MCF 10A (cell line): ENCODE measurements at regions not wholly inside any gene's neighbourhood (a gene's known extent, or its start where the extent isn't known, plus 50 kb on each side); places are given as distances from the start of the nearest gene placed in this dataset.

ENCODE experiments used
- BruUV-seq: library from RNA; stranded (reverse); fragments of 400-500 nt; replicated peaks from 2 replicates; lab custom pipeline; 2021; lab: Mats Ljungman, UMichigan
- CTCF ChIA-PET: fragments of 300-600 bp; sonication (Branson Sonifier 250); formaldehyde crosslinking; extraction: SDS; loops from one replicate; lab custom pipeline; 2021; ENCODE audit warnings: antibody characterized with exemption, inconsistent platforms; lab: Yijun Ruan, JAX
- POLR2A ChIA-PET: fragments of 300-600, 350-650 bp; sonication (Branson Sonifier 250); formaldehyde crosslinking; extraction: SDS; loops from one replicate; lab custom pipeline; 2020; ENCODE audit warnings: antibody characterized with exemption, inconsistent platforms; lab: Yijun Ruan, JAX
- DNase-seq: peaks from one replicate; pipeline ENCODE4 v3.0.0-alpha.2; 2018; ENCODE audit not compliant: unreplicated experiment
- H3K27ac Mint-ChIP-seq: one replicate; pipeline ENCODE4 v1.8.0; 2022; ENCODE audit warnings: mild to moderate bottlenecking, low read depth, mixed read lengths; ENCODE audit not compliant: unreplicated experiment
- H3K27me3 Mint-ChIP-seq: one replicate; pipeline ENCODE4 v1.8.0; 2022; ENCODE audit warnings: mixed read lengths; ENCODE audit not compliant: insufficient read depth, unreplicated experiment
- H3K36me3 Mint-ChIP-seq: one replicate; pipeline ENCODE4 v1.8.0; 2022; ENCODE audit warnings: mild to moderate bottlenecking, moderate library complexity, mixed read lengths; ENCODE audit not compliant: insufficient read depth, unreplicated experiment
- H3K4me1 Mint-ChIP-seq: one replicate; pipeline ENCODE4 v1.8.0; 2022; ENCODE audit warnings: mixed read lengths; ENCODE audit not compliant: insufficient read depth, unreplicated experiment
- H3K4me3 Mint-ChIP-seq: one replicate; pipeline ENCODE4 v1.8.0; 2022; ENCODE audit warnings: mild to moderate bottlenecking, moderate library complexity, mixed read lengths; ENCODE audit not compliant: unreplicated experiment
- H3K9me3 Mint-ChIP-seq: one replicate; pipeline ENCODE4 v1.8.0; 2022; ENCODE audit warnings: mixed read lengths; ENCODE audit not compliant: unreplicated experiment
- intact Hi-C: fragments of 100-400 bp; cut with micrococcal nuclease; formaldehyde crosslinking; loops from 2 replicates; pipeline ENCODE4 v1.14.1; 2022
- TF ChIP-seq, protein P1 (sequence below): fragments of 200-600 bp; IDR thresholded peaks from one replicate; pipeline ENCODE4 v1.8.0; 2022; ENCODE audit warnings: antibody characterized with exemption, mild to moderate bottlenecking; ENCODE audit not compliant: unreplicated experiment

DNA sequence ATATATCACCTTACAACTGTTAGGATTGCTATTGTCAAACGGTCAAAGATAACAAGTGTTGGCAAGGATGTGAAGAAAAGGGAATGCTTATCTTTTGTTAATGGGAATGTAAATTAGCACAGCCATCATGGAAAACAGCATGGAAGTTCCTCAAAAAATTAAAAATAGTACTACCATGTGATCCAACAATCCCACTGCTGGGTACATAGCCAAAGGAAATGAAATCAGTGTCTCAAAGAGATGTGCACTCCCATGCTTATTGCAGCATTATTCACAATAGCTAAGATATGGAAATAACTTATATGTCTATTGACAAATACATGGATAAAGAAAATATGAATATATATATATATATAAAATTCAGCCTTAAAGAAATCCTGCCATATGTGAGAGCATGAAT is 274.6 kb downstream of the EDEM1 start:
- POLR2A ChIA-PET = no interaction called here
- Mint-ChIP-seq H3K27me3 (peaks cover 14% of the 10 kb centered on the region), H3K4me1 (no peaks in the 10 kb centered on the region), H3K36me3 (peaks cover 7% of the 10 kb centered on the region), H3K9me3 (no peaks in the 10 kb centered on the region), H3K27ac (no peak overlapping the region), H3K4me3 (no peak overlapping the region)
- BruUV-seq = no TSS peak
- intact Hi-C loops = no loop called here
- TF ChIP-seq, protein P1, sequence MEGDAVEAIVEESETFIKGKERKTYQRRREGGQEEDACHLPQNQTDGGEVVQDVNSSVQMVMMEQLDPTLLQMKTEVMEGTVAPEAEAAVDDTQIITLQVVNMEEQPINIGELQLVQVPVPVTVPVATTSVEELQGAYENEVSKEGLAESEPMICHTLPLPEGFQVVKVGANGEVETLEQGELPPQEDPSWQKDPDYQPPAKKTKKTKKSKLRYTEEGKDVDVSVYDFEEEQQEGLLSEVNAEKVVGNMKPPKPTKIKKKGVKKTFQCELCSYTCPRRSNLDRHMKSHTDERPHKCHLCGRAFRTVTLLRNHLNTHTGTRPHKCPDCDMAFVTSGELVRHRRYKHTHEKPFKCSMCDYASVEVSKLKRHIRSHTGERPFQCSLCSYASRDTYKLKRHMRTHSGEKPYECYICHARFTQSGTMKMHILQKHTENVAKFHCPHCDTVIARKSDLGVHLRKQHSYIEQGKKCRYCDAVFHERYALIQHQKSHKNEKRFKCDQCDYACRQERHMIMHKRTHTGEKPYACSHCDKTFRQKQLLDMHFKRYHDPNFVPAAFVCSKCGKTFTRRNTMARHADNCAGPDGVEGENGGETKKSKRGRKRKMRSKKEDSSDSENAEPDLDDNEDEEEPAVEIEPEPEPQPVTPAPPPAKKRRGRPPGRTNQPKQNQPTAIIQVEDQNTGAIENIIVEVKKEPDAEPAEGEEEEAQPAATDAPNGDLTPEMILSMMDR = no peak
- CTCF ChIA-PET = no interaction called here
- DNase-seq = no peak

GRCh38 chr3:5463991-5464390 is 276.5 kb downstream of the EDEM1 start:
- Mint-ChIP-seq H3K27me3 (peaks cover 14% of the 10 kb centered on the region), H3K36me3 (peaks cover 7% of the 10 kb centered on the region), H3K4me1 (no peaks in the 10 kb centered on the region), H3K9me3 (no peaks in the 10 kb centered on the region), H3K27ac (no peak overlapping the region), H3K4me3 (no peak overlapping the region)
- CTCF ChIA-PET = interaction anchor here (1.3 kb wide), 1 partner anchor 11 kb away, joined by 3 read pairs; no protein-coding TSS in a partner anchor
- DNase-seq = no peak
- TF ChIP-seq, protein P1 = no peak
- POLR2A ChIA-PET = interaction anchor here (0.8 kb wide), 1 partner anchor 12 kb away, joined by 4 read pairs; no protein-coding TSS in a partner anchor
- no TSS peak for BruUV-seq
- intact Hi-C loops = no loop called here

DNA sequence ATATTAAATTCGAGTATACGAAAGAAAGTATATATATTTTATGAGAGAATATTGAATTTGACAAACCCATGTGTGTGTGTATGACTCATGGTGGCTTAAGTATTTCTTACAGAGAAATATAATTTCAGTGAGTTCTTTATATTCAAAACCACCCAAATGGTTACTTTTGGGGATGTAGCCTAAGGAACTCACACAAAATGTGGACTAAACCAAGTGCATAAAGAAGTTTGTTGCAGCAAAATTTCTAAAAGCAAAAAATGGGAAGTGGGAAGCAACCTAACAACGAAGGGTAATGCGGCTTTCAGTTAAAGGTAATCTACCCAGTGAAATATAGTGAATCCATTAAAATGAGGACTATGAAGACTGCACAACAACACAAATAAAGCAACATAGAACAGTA is 277.1 kb downstream of the EDEM1 start:
- no peak for DNase-seq
- ChIA-PET CTCF (interaction anchor here (0.6 to 1.3 kb wide), 2 partner anchors 12 to 14 kb away, joined by 3 to 4 read pairs; no protein-coding TSS in a partner anchor), POLR2A (interaction anchor here (0.8 kb wide), 1 partner anchor 11 kb away, joined by 4 read pairs; no protein-coding TSS in a partner anchor)
- Mint-ChIP-seq H3K9me3 (no peaks in the 10 kb centered on the region), H3K36me3 (peaks cover 7% of the 10 kb centered on the region), H3K4me3 (no peak overlapping the region), H3K27ac (no peak overlapping the region), H3K4me1 (no peaks in the 10 kb centered on the region), H3K27me3 (peaks cover 14% of the 10 kb centered on the region)
- BruUV-seq = no TSS peak
- TF ChIP-seq, protein P1 = no peak
- intact Hi-C loops = no loop called here

- Mint-ChIP-seq H3K36me3 (peaks cover 7% of the 10 kb centered on the region), H3K27me3 (peaks cover 14% of the 10 kb centered on the region)
- BruUV-seq = no TSS peak
Observed at GRCh38 chr3:5465183-5465582, 277.7 kb downstream of the EDEM1 start.

More at GRCh38 chr3:5465183-5465582, 277.7 kb downstream of the EDEM1 start:
- CTCF ChIA-PET = interaction anchor here (1.3 kb wide), 1 partner anchor 12 kb away, joined by 3 read pairs; no protein-coding TSS in a partner anchor
- Mint-ChIP-seq H3K4me1 (no peaks in the 10 kb centered on the region), H3K9me3 (no peaks in the 10 kb centered on the region), H3K27ac (no peak overlapping the region), H3K4me3 (no peak overlapping the region)
- TF ChIP-seq, protein P1 = no peak
- intact Hi-C loops = no loop called here
- POLR2A ChIA-PET = no interaction called here
- DNase-seq = no peak
